Activated CD8-positive, alpha-beta memory T cell treated with anti-CD3 and anti-CD28 coated beads, Interleukin-2, amount 50 U/mL, for 24 hours (primary cell): ENCODE measurements at regions not wholly inside any gene's neighbourhood (a gene's known extent, or its start where the extent isn't known, plus 50 kb on each side); places are given as distances from the start of the nearest gene placed in this dataset.

Experiments
- DNase-seq: peaks from one replicate; pipeline ENCODE4 v3.0.0-alpha.2; 2020; ENCODE audit errors: extremely low read depth

GRCh38 chrX:43505769-43506168 lies 150.3 kb upstream of the MAOA start:
- no peak for DNase-seq

- no peak for DNase-seq
These were observed 147.4 kb upstream of the MAOA start for GRCh38 chrX:43508694-43509093.

DNA sequence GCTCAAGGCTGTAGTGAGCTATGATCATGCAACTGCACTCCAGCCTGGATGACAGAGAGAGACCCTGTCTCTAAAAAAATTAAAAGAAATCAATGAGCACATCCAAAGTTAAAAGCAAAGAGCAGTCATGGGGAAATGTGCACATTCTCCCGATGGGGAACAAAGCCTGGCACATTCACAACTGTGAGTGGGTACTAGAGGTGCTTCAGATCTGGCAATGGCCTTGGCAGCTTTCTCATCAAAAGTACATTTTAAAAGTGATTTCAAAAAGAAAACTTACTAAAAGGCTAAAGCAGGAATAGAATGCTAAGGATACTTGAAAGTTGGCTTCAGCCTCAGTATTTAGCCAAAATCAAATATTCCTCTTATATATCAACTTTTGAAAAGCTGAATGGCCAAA lies 145.9 kb upstream of the MAOA start:
- no peak for DNase-seq

DNA sequence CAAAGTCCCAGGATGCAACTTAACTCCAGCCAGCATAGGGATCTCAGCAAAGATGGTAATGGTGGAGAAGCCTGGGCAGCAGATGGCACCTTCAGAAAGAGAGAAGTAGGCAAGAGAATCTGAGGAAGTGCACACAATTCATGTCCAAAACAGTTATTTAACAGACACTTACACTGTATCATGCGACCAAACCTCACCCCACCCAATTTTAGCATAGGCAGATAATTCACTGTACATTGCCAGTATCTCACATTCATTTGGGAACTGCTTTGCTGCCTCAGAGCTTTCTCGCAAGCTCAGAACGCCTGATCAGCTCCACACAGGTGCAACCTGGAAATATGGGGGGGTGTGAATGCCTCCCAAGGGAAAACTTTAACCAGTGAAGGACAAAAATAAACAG lies 143.0 kb upstream of the MAOA start:
- no peak for DNase-seq

DNA sequence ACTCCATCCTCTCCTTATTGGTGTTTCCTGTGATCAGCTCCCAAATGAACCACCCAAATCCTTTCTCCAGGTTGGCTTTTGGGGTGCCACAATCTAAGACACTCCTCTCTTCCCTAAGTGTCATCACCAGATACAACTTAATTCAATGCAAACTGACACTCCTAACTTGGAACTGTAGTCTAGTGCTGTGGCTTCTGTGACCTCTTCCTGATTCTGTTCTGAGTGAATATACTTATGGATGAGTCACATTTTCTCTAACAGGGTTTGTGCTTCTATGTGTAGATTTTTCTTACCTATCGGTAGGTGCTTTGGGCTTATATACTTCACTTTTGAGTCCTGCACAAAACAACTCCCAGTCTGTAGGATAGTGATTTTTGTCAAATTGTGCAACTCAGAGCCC lies 141.3 kb upstream of the MAOA start:
- DNase-seq, result no peak

DNA sequence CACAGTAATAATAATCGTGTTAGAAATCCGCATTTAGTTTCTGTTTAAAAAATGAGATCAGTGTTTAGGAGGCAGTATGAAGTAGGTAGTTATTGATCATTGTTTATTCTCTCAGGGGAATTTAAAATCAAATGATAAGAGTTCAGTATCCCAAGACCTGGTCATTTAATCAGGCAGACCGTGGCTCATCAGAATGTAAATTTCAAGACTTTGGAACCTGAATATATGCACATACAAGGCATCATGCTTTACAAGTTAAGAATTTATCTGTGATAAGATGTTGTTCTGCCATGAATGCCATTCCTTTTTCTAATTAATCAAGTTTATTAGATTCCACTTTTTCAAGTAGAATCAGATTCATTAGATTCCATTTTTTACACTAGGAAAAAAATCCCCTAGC lies 133.5 kb upstream of the MAOA start:
- no peak for DNase-seq

DNA sequence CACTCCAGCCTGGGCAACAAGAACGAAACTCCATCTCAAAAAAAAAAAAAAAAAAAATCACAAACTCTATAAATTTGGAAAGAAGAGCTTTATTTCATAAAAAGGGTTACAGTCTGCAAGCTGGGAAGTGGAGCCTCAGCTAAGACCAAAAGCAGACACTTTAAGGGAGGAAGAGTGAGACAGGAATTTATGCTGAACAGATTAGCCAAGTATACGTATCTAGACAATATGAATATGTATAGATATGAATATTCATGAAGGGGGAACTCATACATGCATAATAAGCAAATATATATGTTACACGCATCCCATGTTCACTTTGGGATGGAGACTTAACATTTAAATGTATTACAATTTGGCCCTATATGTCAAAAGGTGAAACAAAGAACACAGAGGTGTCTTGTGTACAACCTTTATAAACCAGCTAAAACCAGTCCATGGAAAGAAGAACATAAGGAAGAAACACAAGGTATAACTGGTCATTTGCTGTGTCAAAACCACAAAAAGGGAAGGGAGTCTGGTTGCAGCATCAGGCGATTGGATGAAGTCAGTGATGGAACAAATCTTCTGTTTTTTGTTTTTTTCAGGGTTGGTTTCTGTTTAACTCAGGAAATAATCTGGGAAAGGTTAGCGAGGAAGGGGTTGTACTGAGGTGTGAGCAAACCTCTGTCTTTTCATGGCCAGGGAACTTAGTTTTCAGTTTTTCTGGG lies 130.0 kb upstream of the MAOA start:
- DNase-seq, result no peak

- no peak for DNase-seq
These were observed 129.2 kb upstream of the MAOA start for GRCh38 chrX:43526878-43527277.

- DNase-seq, result no peak
These were observed 128.3 kb upstream of the MAOA start for GRCh38 chrX:43527801-43528200.

DNA sequence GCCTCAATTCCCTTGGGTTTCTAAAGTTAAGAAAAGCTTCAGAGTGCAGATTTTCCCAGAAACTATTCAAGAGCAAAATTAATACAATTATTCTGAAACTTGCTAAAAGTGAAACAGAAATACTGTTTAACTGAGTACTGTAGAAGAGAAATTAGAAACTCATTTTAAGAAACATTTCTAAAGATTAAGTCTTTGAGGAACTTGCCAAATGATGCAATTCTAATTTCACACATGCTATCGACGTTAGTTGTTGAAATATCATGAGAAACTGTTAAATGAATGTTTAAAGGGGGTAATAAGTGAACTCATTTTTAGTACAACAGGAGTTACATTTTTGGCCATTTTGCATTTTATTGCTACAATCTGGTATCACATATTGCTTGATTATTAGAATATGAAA lies 125.3 kb upstream of the MAOA start:
- DNase-seq, result no peak

DNA sequence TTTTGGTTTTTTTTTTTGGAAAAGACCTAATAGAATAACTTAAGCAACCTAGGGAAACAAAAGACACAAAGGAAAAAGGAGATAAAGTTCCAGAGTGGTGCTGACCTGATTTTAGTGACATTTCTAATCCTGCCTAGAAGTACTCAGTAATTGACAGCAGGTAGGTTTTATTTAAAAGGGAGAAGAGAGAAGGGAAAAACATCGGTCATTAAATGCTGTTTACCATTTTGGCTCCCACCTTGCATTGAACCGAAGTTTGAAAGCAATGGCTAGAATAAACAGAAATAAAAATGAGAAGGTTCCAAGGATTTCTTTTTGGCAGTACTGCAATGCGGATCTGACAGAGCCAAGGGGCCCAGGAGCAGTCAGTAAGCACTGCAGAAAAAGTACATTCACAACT lies 115.8 kb upstream of the MAOA start:
- no peak for DNase-seq

DNA sequence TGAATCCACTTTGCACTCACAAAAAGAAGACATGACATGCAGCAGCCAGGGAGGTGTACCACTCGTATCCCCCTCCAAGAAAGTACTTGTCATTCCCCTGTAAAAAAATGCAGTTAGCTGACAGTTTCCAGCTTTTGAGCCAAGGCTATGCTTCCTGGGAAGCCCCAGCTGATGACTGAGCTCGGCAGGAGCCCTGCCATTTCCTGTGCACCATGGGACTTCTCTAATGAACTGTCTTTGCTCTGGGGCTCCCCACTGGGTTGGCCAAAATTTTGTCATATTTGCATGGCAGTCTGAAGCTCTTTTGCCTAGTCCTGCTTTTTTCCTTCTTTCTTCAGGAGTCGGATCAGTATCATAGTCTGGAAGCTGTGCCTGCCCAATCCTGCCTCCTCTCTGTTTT lies 104.5 kb upstream of the MAOA start:
- DNase-seq, result no peak

DNA sequence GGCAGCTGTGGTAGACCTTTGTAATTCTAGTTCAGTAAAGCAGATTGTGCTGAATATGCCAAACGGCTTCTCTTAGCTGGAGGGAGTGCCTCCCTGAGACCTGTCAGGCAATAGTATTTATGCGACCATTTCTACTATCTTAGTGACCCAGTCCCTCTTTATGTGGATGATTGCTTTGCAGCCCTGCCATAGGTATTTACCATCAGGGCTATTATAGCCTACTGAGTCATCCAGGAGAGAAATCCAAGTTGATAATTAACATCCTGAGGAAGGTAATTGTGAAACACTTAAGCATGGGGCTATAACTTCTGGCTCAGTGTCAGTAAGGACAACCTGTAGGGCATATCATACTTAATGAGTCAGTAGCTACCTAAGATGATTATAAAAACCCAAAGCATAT lies 103.9 kb upstream of the MAOA start:
- no peak for DNase-seq

DNA sequence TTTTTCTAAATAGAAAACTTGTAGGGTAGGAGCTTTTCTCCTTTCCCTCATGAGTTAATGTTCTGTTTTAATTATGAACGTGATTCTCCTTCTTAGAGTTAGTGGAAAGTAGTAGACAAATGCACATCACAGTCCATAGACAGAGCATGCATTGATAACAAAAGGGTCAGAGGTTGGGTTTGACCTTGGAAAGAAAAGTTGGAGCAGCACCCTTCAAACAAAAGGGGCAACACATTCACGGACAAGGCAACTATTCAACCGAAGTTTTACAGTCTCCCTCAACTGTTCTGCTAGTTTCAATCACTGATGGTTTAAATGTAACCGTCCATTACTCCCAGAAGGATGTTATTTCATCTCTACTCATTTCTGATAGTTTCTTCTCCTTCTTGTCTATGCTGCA lies 103.4 kb upstream of the MAOA start:
- no peak for DNase-seq

- no peak for DNase-seq
These were observed 102.8 kb upstream of the MAOA start for GRCh38 chrX:43553257-43553656.

- no peak for DNase-seq
These were observed 99.9 kb upstream of the MAOA start for GRCh38 chrX:43556207-43556606.

DNA sequence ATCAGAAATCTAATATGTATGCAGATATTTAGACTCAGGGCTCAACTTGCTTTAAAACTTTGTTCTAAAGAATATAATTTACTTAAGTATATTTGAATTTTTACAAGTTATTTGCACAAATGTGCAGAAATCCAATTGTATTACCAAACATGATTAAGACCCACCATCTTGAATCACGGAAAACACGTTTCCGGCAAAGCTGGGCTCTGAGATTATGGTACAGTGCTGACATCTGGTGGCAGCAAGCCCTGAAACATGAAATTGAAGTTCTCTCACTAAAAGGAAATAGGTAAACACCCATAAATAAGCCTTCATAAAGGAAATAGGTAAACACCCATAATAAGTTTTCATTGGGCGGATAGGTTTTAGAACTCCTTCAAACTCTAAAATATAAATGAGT lies 98.3 kb upstream of the MAOA start:
- DNase-seq, result peak; percentile 23

- DNase-seq, result no peak
These were observed 96.5 kb upstream of the MAOA start for GRCh38 chrX:43559644-43560043.

DNA sequence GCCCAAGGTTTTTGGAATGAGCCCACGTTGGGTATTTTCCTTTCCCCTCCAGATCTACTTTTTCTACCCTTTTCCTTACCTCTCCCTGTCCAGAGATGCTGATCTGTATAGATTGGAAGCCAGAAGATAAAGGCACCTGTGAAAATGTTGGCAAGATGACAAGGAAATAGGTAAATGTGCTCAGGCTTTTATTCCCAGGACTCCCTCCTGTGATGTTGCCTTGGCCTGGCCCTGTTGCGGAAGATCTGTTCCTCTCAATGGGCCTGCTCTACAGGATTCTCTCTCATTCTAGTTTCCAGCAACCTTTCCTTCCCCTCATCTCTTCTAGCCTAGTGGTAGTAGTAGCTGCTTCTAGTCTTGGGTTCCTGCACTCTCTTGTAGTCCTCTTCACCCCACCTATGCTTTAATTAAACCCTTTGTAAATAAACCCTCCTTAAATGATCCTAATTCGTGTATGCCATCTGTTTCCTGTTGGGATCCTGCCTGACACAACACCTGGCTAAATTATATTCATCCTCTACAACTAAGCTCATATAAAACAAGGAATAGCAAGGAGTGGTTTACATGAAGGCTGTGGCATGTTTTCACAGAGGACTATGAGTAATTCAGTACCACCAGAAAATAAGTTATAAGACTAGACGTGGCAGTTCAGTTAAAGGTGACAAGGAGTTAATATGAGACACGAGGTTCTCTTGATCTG lies 95.7 kb upstream of the MAOA start:
- DNase-seq, result no peak

GRCh38 chrX:43562372-43562771 lies 93.7 kb upstream of the MAOA start:
- no peak for DNase-seq

- DNase-seq, result no peak
These were observed 91.1 kb upstream of the MAOA start for GRCh38 chrX:43564953-43565352.

GRCh38 chrX:43566170-43566569 lies 89.9 kb upstream of the MAOA start:
- DNase-seq, result no peak

- no peak for DNase-seq
These were observed 82.6 kb upstream of the MAOA start for GRCh38 chrX:43573441-43574015.
